Right ventricle myocardium inferior (tissue), 1 donor: ENCODE measurements at regions not wholly inside any gene's neighbourhood (a gene's known extent, or its start where the extent isn't known, plus 50 kb on each side); places are given as distances from the start of the nearest gene placed in this dataset.

Experiments
- ATAC-seq: fragments of 200-7000 bp; cut with Tn5 transposase; one replicate; pipeline ENCODE4 v1.9.1; 2020; ENCODE audit warnings: mild to moderate bottlenecking, moderate library complexity
- DNase-seq: peaks from one replicate; pipeline ENCODE4 v3.0.0; 2021; ENCODE audit errors: missing footprints
- intact Hi-C: fragments of 100-400 bp; cut with DNase I; formaldehyde crosslinking; loops from one replicate; pipeline ENCODE4 v1.11.0; 2022
- donor health status: DM: no; HTN: yes; CAD: no; lungs with severe emphysema.

DNA sequence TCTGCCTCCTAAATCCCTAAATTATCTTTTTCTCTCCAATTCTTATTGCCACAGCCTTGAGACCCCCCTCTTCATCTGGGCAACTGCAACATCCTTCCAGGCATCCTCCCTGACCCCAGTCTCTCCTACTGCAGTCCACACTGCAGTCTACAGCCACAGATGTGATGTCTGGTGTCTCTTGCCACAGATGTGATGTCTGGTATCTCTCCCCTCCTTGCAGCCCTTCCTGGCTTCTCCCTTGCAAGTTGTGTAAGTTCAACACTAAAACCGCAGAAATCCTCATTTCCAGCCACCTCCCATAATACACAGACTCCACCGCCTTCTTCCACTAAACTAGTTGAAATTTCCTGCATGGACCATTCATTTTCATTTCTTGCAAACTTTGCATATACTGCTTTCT lies 113.1 kb upstream of the DDX18 start:
- intact Hi-C loops = no loop called here
- ATAC-seq = no peak
- DNase-seq = no peak

DNA sequence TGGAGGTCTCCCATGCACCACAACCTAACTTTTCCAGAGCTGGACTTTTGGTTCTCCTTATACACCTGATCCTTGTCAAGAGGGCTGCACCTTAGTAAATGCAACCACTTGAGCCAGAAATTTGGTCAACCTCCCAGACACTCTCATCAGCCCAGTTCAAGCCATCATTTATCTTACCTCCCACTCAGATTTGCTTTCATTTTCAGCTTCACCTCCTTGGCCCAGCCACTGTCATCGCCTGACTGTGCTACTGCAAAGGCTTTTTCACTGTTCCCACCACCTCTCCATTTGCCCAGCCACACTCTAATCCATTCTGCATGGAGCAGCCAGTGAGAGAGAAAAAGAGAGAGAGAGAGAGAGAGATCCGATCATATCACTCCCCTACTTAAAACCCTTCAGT lies 112.4 kb upstream of the DDX18 start:
- DNase-seq (no peak), ATAC-seq (no peak)
- intact Hi-C loops = no loop called here

DNA sequence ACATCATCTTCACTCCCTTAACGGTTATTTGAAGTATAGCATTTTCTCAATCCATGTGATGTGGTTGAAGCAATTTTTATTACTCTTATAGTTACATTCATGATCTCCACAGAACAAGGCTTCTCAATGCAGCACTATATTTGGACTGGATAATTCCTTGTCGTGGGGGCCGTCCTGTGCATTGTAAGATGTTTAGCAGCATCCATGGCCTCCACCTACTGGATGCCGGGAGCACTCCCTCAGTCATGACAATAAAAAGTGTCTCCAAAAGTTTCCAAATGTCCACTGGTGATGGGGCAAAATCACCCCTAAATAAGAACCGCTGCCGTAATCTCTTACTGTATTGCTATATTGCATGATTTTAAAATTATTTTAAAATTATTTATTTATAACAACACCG lies 110.6 kb upstream of the DDX18 start:
- intact Hi-C loops = no loop called here
- no peak for ATAC-seq
- no peak for DNase-seq

DNA sequence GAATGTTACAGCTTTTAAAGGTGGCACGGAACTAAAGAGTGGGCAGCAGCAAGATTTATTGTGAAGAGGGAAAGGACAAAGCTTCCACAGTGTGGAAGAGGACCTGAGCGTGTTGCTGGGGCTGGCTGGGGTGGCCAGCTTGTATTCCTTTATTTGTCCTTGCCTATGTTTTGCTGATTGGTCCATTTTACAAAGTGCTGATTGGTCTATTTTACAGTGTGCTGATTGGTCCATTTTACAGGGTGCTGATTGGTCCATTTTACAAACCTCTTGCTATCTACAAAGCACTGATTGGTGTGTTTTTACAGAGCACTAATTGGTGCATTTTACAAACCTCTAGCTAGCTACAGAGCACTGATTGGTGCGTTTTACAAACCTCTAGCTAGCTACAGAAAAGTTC lies 109.7 kb upstream of the DDX18 start:
- intact Hi-C loops = no loop called here
- ATAC-seq (no peak), DNase-seq (no peak)

DNA sequence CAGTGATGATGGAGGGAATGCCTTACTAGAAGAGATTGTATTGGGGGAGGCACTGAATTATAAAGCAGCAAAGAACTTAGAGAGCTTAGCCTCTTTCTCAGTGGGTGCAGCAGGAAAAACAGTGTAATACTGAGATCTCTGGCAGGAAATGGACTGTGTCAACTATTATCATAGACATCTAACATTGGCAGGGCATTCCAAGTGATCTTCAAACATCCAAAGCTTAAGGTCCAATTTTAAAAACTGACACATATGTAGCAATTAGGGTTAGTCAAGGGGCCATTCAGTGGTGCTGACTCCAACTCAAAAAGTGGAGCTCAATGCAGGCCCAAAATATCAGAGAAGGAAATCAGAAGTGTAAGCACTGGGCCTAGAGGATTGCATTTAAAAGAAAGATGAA lies 106.6 kb upstream of the DDX18 start:
- DNase-seq = no peak
- intact Hi-C loops = no loop called here
- ATAC-seq = no peak

DNA sequence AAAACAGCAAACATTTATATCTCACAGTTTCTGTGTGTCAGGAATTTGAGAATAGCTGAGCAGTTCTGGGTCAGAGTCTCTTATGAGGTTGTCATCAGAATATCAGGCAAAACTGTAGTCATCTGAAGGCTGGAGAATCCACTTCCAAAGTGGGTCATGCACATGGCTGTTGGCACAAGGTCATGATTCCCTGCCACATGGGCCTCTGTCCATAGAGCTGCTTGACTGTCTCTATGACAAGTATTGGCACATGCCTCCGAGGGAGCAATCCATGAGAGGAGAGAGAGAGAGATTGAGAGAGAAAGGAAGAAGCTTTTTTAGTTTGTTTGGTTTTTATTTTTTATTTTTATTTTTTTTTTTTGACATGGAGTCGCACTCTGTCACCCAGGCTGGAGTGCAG lies 101.8 kb upstream of the DDX18 start:
- ATAC-seq (peak; percentile 34), DNase-seq (no peak)
- intact Hi-C loops = no loop called here

DNA sequence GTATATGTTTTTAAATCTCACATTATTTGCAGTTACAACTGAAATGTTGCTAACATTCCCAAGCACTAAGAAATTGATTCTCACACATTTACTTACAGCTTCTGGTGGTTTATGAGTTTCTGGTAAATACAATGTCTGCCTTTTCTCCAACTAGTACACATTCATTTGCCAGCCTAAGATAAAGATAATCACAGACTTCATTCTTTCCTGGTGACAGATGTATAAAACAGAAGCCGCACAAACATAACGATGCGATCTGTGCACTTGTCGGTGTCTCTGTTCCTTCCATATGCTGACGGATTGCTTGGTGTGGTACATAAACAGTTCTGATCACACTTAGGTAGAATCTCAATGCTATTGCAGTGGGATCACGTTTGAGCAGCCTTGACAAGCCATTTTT lies 100.4 kb upstream of the DDX18 start:
- DNase-seq = no peak
- intact Hi-C loops = no loop called here
- ATAC-seq = no peak

DNA sequence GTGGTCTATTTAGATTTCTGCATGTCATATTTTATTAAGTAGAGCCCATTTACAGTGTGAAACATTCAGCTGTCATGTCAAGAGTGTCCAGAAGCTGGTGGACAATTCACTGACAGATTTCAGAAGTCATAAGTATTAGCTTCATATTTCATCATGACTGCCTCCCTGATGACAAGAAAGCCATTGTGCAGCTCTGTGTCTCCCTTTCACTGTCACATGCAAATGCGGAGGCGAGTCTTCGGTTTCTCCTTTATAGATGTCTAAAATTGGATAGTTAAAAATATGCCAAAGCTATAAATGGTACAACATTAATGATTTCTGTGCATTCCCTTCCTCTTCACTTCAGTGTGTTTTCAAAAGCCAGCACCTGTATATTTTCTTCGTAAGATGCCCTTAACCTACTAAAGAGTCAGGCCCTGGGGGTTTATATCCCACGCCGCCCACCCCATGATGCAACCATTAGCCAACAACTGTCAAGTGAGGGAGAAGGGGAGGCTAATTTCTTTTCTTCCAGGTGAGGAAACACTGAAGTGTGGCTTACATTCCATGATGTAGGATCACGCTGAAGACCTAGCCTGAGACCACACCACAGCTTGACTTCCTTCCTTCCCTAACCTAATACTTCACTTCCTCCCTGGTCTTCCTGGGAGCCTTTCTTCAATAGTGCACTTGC lies 99.6 kb upstream of the DDX18 start:
- DNase-seq (no peak), ATAC-seq (no peak)
- intact Hi-C loops = no loop called here

DNA sequence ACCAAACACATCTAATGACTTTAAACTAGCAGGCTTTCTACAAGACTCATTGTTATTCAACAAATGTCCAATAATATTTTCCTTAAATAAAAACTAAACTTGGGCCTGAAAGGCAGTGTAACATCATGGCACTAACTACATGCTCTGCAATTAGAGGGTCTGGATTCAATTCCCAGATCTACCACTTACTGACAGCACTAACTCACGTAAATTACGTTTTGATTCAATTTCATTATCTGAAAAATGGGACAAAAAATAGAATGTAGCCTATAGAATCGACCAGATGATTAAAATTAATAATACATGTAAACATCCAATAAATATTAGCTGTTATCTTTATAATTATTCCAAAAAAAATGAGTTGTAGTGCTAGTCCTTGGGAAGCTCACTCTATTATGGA lies 98.0 kb upstream of the DDX18 start:
- intact Hi-C loops = no loop called here
- DNase-seq (no peak), ATAC-seq (no peak)

DNA sequence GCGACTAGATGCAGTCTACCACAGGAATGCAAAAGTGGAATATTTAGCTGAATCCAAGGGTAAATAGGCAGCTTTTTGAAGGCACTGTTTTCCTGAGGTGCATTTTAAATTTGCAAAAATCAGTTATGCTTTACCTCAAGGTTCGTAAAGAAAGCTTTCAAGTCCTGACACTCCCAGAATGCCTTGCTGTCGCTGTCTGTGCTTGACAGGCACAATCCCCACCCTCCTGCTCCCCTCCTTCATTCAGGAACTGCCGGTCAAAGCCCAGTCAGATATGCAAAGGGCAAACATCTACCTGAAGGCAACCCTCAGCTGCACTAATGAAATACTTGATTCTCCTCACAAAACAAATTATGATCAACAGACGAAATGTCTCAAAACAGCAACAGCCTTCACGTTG lies 97.4 kb upstream of the DDX18 start:
- intact Hi-C loops = no loop called here
- ATAC-seq = no peak
- DNase-seq = no peak

DNA sequence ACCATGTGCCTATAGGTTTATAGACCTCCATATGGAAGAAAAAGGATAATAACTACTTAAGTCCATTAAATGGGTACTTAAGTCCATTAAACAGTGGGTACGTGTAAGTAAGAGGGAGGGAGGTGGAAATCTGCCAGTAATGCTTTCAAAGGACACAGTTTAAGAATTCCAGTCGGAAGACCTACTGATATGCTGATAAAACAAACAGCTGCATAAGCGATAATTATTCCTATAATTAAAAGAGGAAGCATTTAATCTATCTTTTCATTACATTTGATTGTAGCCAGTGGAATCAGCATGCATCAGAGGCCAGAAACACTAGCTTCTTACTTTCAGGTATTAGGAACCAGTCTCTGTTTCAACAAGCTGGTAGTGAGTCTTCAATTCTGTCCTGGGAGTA lies 96.4 kb upstream of the DDX18 start:
- ATAC-seq (no peak), DNase-seq (no peak)
- intact Hi-C loops = no loop called here

DNA sequence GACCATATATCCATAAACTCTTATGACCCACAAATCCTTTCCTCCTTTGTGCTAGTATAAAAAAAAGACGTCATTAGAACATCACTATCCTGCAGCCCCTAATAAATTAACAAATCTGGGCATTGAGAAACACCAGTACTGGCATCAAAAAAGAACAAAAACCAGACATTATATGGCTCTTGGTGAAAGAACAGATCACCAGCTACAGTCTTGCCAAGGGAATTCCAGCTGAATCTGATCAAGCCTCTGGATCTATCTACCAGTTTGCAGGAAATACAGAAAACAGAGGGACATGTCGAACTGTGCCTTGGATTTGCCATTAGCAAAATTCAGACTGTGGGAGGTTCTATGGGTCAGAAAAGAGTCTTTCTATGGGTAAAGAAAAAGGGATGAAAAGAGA lies 93.7 kb upstream of the DDX18 start:
- no peak for ATAC-seq
- DNase-seq = no peak
- intact Hi-C loops = no loop called here

DNA sequence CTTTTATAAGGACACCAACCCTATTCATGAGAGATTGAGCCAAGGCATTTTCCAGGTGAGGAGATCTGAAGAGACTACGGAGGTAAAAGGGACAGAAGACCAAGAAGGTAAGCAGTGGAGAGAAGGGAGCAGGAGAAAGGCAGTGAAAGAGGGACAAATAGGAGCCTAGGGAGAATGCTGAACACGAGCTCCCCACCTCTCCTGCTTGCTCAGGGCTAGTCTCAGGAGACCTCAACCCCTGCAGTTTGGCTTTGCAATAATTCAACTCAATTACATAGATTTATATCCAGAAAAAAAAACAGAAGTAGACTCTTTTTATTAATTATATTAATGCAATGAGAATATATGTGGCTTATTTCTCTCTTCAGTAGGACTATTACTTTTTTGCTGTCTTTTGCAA lies 91.0 kb upstream of the DDX18 start:
- DNase-seq = no peak
- intact Hi-C loops = no loop called here
- ATAC-seq = no peak

DNA sequence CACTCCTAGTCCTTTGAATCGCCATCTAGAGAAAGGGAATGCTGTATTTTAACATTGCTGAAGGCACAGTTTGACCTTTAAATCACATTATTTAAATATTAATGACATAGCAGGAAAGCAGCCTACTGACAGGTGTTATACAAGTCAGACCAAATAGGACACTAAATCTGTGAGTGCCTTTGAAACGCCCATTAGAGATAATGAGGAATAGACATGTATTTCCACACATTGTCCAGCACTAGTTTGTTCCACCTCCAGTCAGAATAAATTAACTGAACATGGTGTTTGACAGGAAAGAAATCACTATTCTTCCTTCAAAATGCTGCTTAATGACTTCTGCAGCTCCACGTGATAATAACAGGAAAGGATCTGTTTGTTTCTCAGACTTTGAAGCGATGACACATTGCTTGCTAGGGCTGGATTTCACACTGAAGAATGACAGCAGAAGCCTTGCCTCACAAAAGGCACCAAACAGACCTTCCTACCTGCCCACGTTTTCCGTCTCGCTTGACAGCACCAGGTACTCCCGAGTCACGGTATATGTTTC lies 90.5 kb upstream of the DDX18 start:
- no peak for ATAC-seq
- intact Hi-C loops = no loop called here
- DNase-seq = no peak

DNA sequence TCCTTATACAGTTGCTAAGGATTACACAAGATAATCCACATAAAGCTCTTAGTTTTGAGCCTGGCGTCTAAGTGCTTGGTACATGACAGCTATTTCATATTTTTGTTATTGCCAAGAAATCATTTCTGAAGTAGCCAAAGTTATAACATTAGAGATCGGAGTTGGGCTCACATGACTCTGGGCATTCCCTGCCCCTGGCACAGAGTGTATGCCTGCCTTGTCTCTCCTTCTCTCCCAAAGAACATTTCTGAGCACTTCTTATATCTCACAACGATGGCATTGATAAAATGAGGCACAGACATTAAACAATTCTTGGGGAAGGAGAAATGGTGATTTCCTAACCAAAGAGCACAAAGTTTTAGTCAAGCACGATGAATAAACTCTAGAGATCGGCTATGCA lies 87.7 kb upstream of the DDX18 start:
- DNase-seq (no peak), ATAC-seq (no peak)
- intact Hi-C loops = no loop called here

DNA sequence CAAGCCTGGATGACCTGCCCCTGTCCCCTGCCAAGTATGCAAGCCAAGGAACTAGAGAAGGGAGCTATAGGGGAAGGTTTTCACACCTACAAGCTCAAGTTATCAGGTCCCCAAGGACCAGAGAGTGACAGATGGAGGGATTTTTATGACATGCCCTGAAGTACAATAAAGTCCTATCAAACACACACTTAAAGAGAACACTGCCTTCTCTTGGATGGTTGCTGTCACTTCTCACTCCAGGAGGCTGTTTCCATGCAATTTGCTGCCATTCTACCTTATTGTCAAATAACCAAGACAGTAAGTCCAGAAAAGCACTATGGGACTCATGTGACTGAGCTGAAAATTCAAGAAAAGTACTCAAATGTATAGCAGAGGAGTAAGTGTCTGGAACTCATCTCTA lies 76.6 kb upstream of the DDX18 start:
- no peak for ATAC-seq
- intact Hi-C loops = no loop called here
- no peak for DNase-seq

DNA sequence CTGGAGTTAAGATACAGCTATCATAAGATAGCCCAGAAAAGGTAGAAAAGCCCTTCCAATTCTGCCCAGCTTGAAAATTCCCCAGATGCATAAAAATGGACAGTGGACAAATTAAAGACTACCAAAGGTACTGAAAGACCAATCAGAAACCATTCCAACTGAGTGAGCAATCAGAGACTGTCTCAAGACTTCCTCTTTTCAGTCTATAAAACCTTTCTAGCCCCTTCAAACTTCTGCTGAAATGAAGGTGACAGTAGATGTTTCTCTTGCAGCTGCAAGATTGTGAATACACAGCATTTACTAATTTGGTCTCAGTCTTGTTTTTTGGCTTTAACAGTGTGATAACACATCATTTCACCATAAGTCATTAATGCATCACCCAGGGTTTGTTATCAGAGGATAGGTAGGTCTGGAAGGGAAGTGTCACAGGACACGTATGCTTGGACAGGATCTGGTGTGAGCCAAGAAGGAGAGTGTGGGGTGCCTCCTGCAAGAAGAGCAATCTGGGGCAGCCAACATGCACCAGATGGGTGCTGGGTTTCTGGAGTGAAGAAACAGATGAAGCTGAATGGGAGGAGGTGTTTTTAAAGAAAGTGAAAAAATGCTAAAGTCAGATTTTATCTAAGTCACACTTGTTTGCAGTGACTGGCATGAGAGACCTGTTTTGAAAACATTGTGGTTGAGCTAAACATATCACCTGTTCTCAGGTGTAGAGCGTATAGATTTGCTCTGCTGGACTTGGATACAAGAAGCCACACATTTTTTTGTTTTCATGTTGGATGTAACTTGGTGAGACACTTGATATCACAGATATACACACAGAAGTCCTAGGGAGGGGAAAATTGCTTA lies 75.3 kb upstream of the DDX18 start:
- no peak for DNase-seq
- no peak for ATAC-seq
- intact Hi-C loops = no loop called here

DNA sequence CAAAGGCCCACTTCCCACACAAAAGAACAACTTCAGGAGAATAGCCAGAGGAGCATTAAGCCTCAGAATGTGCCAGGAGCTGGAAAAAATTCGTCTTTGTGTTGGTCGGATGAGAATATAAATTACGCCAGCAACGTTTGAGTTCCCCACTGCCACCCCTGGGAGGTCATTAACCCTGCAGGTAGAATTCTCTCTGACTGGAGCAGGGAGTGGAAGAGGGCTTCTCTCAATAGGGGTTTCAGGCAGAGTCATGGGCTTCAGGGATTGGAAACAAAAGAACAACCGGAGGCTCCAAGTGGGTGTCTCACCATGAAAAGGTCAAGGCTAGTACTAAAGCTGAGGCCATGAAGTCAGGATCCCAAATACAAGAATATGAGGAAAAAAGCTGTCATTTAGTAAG lies 69.0 kb upstream of the DDX18 start:
- ATAC-seq = no peak

DNA sequence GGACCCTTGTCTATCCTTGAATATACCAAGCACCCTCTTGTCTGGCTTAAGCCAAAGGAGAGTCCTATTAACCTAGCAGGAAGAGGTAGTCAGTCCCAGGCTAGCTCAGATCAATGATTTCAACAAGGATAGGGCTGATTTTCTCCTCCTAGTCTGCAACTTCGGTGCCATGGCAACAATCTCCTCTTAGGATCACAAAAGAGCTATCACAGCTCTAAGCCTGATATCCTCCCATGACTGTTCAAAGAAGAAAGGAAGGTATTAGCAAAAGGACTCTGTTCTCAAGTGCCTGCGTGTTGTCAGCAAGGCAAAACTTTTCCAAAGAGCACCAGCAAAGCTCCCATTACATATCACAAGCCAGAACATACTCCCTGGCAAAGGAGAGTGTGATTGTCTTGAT lies 58.7 kb upstream of the DDX18 start:
- DNase-seq (no peak), ATAC-seq (no peak)
- intact Hi-C loops = no loop called here

More for the DNA sequence above, 69.0 kb upstream of the DDX18 start:
- intact Hi-C loops = no loop called here
- no peak for DNase-seq

DNA sequence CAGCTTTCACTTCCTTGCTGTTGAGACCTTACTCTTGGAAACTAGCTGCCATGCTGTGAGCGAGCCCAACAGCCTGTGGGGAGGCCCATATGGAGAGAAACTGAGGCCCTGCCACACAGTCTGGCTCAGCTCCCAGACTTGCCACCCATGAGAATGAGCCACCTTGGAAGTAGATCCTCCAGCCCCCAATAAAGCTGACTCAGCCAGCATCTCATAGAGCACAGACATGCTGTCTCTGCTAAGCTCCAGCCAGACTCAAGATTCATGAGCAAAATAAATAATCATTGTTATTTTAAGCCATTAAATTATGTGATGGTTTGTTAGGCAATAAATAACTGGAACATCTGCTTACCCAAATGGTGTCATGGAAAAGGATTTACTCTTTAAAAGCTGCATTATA lies 53.6 kb upstream of the DDX18 start:
- ATAC-seq (no peak), DNase-seq (no peak)
- intact Hi-C loops = no loop called here

DNA sequence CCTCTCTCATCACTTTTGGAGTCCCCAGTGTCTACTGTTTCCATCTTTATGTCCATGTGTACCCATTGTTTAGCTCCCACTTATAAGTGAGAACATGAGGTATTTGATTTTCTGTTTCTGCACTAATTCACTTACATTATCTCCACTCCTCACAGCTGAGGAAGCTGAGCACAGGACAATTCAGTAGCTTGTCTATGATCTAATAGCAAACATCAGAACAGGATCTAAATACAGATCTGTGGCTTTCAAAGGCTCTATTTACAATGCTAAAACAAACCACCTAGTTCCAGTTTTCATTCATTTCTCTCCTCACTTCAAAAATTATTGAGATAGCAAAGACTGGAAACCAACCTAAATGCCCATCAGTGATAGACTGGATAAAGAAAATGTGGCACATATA lies 52.0 kb upstream of the DDX18 start:
- intact Hi-C loops = no loop called here
- DNase-seq (no peak), ATAC-seq (no peak)
